Fibroblast of peridontal ligament (primary cell): ENCODE measurements at regions not wholly inside any gene's neighbourhood (a gene's known extent, or its start where the extent isn't known, plus 50 kb on each side); places are given as distances from the start of the nearest gene placed in this dataset.

Experiments used
- DNase-seq: peaks from one replicate; pipeline ENCODE4 v3.0.0-alpha.2; 2010; ENCODE audit errors: extremely low read depth

GRCh38 chr7:25553580-25554291 lies 325.4 kb upstream of the NPVF start:
- no peak for DNase-seq

- DNase-seq: no peak
These were observed 329.2 kb upstream of the NPVF start for GRCh38 chr7:25557379-25557917.

- no peak for DNase-seq
These were observed 329.6 kb upstream of the NPVF start for GRCh38 chr7:25557930-25558329.

- DNase-seq: no peak
These were observed 330.3 kb upstream of the NPVF start for GRCh38 chr7:25558605-25559004.

GRCh38 chr7:25559581-25560367 lies 331.5 kb upstream of the NPVF start:
- no peak for DNase-seq

- DNase-seq: no peak
These were observed 334.4 kb upstream of the NPVF start for GRCh38 chr7:25562673-25563182.

GRCh38 chr7:25565002-25565401 lies 336.7 kb upstream of the NPVF start:
- DNase-seq: no peak

GRCh38 chr7:25565949-25566348 lies 337.7 kb upstream of the NPVF start:
- peak; percentile 87 for DNase-seq

GRCh38 chr7:25567430-25567829 lies 339.1 kb upstream of the NPVF start:
- no peak for DNase-seq

GRCh38 chr7:25569765-25570164 lies 341.5 kb upstream of the NPVF start:
- no peak for DNase-seq

- DNase-seq: no peak
These were observed 344.1 kb upstream of the NPVF start for GRCh38 chr7:25572423-25572822.

GRCh38 chr7:25574828-25575227 lies 346.5 kb upstream of the NPVF start:
- no peak for DNase-seq

GRCh38 chr7:25575634-25576033 lies 347.3 kb upstream of the NPVF start:
- no peak for DNase-seq

- no peak for DNase-seq
These were observed 350.9 kb upstream of the NPVF start for GRCh38 chr7:25578991-25579777.

GRCh38 chr7:25579778-25580075 lies 351.4 kb upstream of the NPVF start:
- DNase-seq: no peak

- DNase-seq: no peak
These were observed 351.9 kb upstream of the NPVF start for GRCh38 chr7:25580141-25580540.

GRCh38 chr7:25583621-25584020 lies 355.3 kb upstream of the NPVF start:
- no peak for DNase-seq

- DNase-seq: no peak
These were observed 356.0 kb upstream of the NPVF start for GRCh38 chr7:25584112-25584938.

GRCh38 chr7:25586513-25586912 lies 358.2 kb upstream of the NPVF start:
- DNase-seq: no peak

- DNase-seq: no peak
These were observed 365.8 kb upstream of the NPVF start for GRCh38 chr7:25594122-25594521.

- no peak for DNase-seq
These were observed 366.4 kb upstream of the NPVF start for GRCh38 chr7:25594728-25595127.
